Body of pancreas (tissue), 4 donors: ENCODE measurements at regions not wholly inside any gene's neighbourhood (a gene's known extent, or its start where the extent isn't known, plus 50 kb on each side); places are given as distances from the start of the nearest gene placed in this dataset.

Experiments used
- ATAC-seq: fragments of 150-250 bp; one replicate; pipeline ENCODE4 v1.9.1; 2016
- DNase-seq, 4 donors: peaks; one replicate each; pipeline ENCODE4 v3.0.0-alpha.2; 2019
- H3K27ac ChIP-seq, 4 donors: fragments of 200-600 bp; sonication (generic); 1 replicate in 3 of 4; 2 replicates in 1 of 4; pipeline versions ENCODE4 v1.5.1 to v1.6.1; 2016 to 2019; ENCODE audit warnings: mild to moderate bottlenecking in 1 of 4, mixed read lengths in 1 of 4, moderate library complexity in 1 of 4
- H3K27me3 ChIP-seq, 2 donors: fragments of 200-600 bp; sonication (generic); one replicate each; pipeline ENCODE4 v1.6.0; 2016; ENCODE audit warnings: mild to moderate bottlenecking in 1 of 2
- H3K36me3 ChIP-seq, 2 donors: fragments of 200-600 bp; sonication (generic); replicated peaks in 1 of 2; 2 replicates each; pipeline ENCODE4 v1.5.1; 2016; ENCODE audit warnings: low read depth in 2 of 2; ENCODE audit not compliant: insufficient read depth in 1 of 2
- H3K4me1 ChIP-seq: fragments of 200-600 bp; sonication (generic); one replicate; pipeline ENCODE4 v1.6.0; 2016
- H3K4me3 ChIP-seq, 2 donors: fragments of 200-600 bp; sonication (generic); 1 replicate in 1 of 2; 2 replicates in 1 of 2; pipeline ENCODE4 v1.5.1; 2016 to 2019
- H3K9me3 ChIP-seq, 3 donors: fragments of 200-600 bp; sonication (generic); 1 replicate in 2 of 3; 2 replicates in 1 of 3; pipeline ENCODE4 v1.5.1; 2016
- CTCF ChIP-seq, 7 experiments: fragments of 450-650 bp in 4 of 7; fragments of 200-600 bp in 3 of 7; sonication (generic) in 3 of 7; IDR thresholded peaks; one replicate each; pipeline ENCODE4 v1.5.1; 2016 to 2019; ENCODE audit warnings: antibody characterized with exemption in 7 of 7
- POLR2A ChIP-seq, 3 donors: fragments of 450-650 bp; IDR thresholded peaks; one replicate each; pipeline ENCODE4 v1.6.1; 2016; ENCODE audit warnings: antibody characterized with exemption in 3 of 3, mild to moderate bottlenecking in 2 of 3
- WGBS, 2 donors: methylation state at CpG; one replicate each; pipeline ENCODE4 v1.1.5; 2017; 5-methylcytosine and 5-hydroxymethylcytosine counted together
- intact Hi-C: fragments of 100-400 bp; cut with DNase I; formaldehyde crosslinking; loops from one replicate; pipeline ENCODE4 v1.15.1; 2023

DNA sequence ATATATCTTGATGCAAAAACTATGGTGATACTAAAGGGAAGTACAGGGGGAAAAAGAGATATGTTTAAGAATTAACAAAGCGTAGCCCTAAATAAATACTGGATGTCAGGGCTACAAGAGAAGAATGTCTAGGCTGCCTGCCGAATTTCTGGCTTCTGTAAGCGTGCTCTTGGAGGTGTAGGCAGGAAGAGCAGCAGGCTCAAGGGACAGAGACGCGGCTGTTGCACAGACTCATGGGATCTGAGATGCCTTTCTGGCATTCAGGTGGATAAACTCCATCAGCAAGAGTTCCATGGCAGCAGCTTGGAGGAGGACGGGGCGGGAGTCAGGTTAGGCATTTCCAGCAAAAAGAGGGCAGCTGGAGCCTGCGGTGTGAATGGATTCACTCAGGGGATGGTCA lies 123.2 kb upstream of the TWIST2 start:
- no peaks in the 10 kb centered on the region for H3K9me3 ChIP-seq
- WGBS, 2 donors = 53 to 60% methylated on average over 8 of the region's 8 CpGs
- DNase-seq = no peak
- H3K27me3 ChIP-seq = no peaks in the 10 kb centered on the region
- no peak overlapping the region for H3K4me3 ChIP-seq
- no peak overlapping the region for H3K27ac ChIP-seq
- intact Hi-C loops = no loop called here
- no peaks in the 10 kb centered on the region for H3K4me1 ChIP-seq
- no peak for TF ChIP-seq POLR2A (IDR thresholded peaks at IDR 0.05)
- TF ChIP-seq CTCF (IDR thresholded peaks at IDR 0.05) = no peak
- ATAC-seq = no peak
- H3K36me3 ChIP-seq = no peaks in the 10 kb centered on the region

DNA sequence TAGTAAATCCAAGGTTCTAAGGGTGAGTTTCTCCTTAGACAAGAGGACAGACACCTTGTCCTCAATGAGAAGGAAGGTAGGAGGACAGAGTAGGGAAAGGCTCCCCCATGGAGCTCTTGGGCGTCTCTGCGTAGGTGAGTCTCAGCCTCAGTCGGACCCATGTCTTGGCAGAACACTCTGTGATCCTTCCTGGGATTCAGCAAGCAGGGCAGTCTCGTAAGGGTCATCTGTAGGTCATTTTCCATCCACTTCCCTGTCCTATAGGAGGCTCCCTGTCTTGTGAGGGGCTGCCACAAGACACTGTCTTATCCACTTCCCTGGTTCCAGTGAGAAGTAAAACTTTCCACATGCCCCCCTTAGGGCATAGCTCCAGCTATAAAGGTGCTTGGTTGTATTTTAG lies 122.6 kb upstream of the TWIST2 start:
- DNase-seq (no peak), ATAC-seq (no peak)
- H3K4me3 ChIP-seq = no peak overlapping the region
- H3K9me3 ChIP-seq = no peaks in the 10 kb centered on the region
- H3K4me1 ChIP-seq = no peaks in the 10 kb centered on the region
- intact Hi-C loops = no loop called here
- H3K27ac ChIP-seq = no peak overlapping the region
- H3K36me3 ChIP-seq = no peaks in the 10 kb centered on the region
- 53 to 63% methylated on average over 4 of the region's 4 CpGs for WGBS, 2 donors
- TF ChIP-seq CTCF (IDR thresholded peaks at IDR 0.05) = no peak
- TF ChIP-seq POLR2A (IDR thresholded peaks at IDR 0.05) = no peak
- no peaks in the 10 kb centered on the region for H3K27me3 ChIP-seq

- no peak for TF ChIP-seq POLR2A (IDR thresholded peaks at IDR 0.05)
- no peak for TF ChIP-seq CTCF (IDR thresholded peaks at IDR 0.05)
- Histone ChIP-seq H3K27ac (no peak overlapping the region), H3K27me3 (no peaks in the 10 kb centered on the region), H3K9me3 (no peaks in the 10 kb centered on the region), H3K36me3 (no peaks in the 10 kb centered on the region), H3K4me1 (no peaks in the 10 kb centered on the region), H3K4me3 (no peak overlapping the region)
- no peak for DNase-seq
- ATAC-seq = no peak
- 61 to 68% methylated on average over 15 to 17 of the region's 17 CpGs for WGBS, 2 donors
- intact Hi-C loops = no loop called here
Measured at GRCh38 chr2:238726670-238727584, 121.0 kb upstream of the TWIST2 start.

DNA sequence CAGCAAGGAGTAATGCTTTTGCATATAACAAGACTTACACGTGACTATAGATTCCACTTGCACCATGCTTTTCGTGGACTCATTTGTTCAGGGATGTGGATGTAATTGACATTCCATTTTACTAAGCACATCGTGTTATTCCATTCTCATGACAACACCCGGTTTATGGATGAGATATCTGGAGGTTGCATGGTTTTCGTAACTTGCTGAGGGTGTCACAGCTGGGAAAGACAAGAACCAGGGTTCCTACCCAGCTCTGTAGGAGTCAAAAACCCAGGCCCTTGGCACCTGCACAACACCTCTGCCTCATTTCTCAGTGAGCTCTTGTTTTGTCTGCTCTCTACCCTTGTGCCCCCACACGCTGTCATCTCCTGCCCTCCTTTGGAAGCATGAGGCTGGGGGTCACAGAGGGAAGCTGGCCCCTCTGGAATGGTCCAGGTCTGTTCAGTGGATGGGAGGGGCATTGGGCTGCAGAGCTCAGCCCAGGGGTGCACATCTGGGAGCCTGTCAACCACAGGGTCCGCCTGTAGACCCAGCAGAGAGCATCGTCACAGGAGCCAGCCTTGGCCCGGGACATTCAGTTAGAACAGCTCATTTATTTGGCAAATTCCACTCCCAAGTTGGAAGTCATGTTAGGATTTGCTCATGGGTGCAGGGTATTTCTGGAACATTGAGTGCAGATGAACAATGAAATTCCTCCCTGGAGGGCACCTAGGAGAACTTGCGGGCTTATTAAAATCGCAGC lies 120.1 kb upstream of the TWIST2 start:
- Histone ChIP-seq H3K4me3 (no peak overlapping the region), H3K4me1 (no peaks in the 10 kb centered on the region), H3K27me3 (no peaks in the 10 kb centered on the region), H3K9me3 (no peaks in the 10 kb centered on the region), H3K27ac (peak overlapping the region in 1 of 4 donors; percentile 40), H3K36me3 (no peaks in the 10 kb centered on the region)
- WGBS, 2 donors = 52 to 58% methylated on average over 9 to 11 of the region's 11 CpGs
- ATAC-seq (peak; percentile 61), DNase-seq (peak in 1 of 4 donors; percentile 13)
- TF ChIP-seq POLR2A (IDR thresholded peaks at IDR 0.05) (no peak), CTCF (IDR thresholded peaks at IDR 0.05) (no peak)
- intact Hi-C loops = no loop called here
